Adrenal gland (tissue), 9 donors: ENCODE measurements at regions not wholly inside any gene's neighbourhood (a gene's known extent, or its start where the extent isn't known, plus 50 kb on each side); places are given as distances from the start of the nearest gene placed in this dataset.

Experiments used
- DNase-seq, 7 donors: peaks; one replicate each; pipeline ENCODE4 v3.0.0-alpha.2; 2019 to 2020
- H3K27ac ChIP-seq, 5 donors: fragments of 200-600 bp; sonication (generic) in 4 of 5; 1 replicate in 3 of 5; 2 replicates in 2 of 5; pipeline versions ENCODE4 v1.5.1 to v1.8.0; 2016 to 2020; ENCODE audit warnings: mild to moderate bottlenecking in 1 of 5
- H3K27me3 ChIP-seq: fragments of 200-600 bp; 2 replicates; pipeline ENCODE4 v1.8.0; 2021
- H3K36me3 ChIP-seq, 2 donors: fragments of 200-600 bp; replicated peaks in 1 of 2; 1 replicate in 1 of 2; 2 replicates in 1 of 2; pipeline versions ENCODE4 v1.5.1 to v1.8.0; 2018 to 2022
- H3K4me1 ChIP-seq, 2 donors: fragments of 200-600 bp; replicated peaks in 1 of 2; 1 replicate in 1 of 2; 2 replicates in 1 of 2; pipeline versions ENCODE4 v1.5.1 to v1.8.0; 2018 to 2021
- H3K4me3 ChIP-seq, 4 donors: fragments of 200-600 bp; sonication (generic) in 3 of 4; one replicate each; pipeline ENCODE4 v1.5.1; 2016 to 2018
- H3K9me3 ChIP-seq, 3 donors: fragments of 200-600 bp; sonication (generic) in 1 of 3; replicated peaks in 1 of 3; 1 replicate in 2 of 3; 2 replicates in 1 of 3; pipeline versions ENCODE4 v1.5.1 to v1.8.0; 2016 to 2021
- CTCF ChIP-seq, 6 experiments: fragments of 450-650 bp in 4 of 6; fragments of 200-600 bp in 2 of 6; sonication (generic) in 1 of 6; IDR thresholded peaks; 1 replicate in 5 of 6; 2 replicates in 1 of 6; pipeline versions ENCODE4 v1.5.1 to v1.8.0; 2016 to 2021; ENCODE audit warnings: antibody characterized with exemption in 6 of 6, mild to moderate bottlenecking in 2 of 6, moderate library complexity in 1 of 6
- POLR2A ChIP-seq, 2 donors: fragments of 450-650 bp; IDR thresholded peaks; one replicate each; pipeline ENCODE4 v1.6.1; 2017; ENCODE audit warnings: antibody characterized with exemption in 2 of 2, mild to moderate bottlenecking in 2 of 2, moderate library complexity in 1 of 2
- WGBS, 4 donors: extraction: QIAGEN DNeasy Blood & Tissue Kit in 2 of 4; methylation state at CpG; one replicate each; pipeline versions ENCODE4 v1.1.5 to v1.1.7; 2013 to 2017; 5-methylcytosine and 5-hydroxymethylcytosine counted together
- intact Hi-C, 2 donors: fragments of 100-400 bp; cut with DNase I; formaldehyde crosslinking; loops; one replicate each; pipeline versions ENCODE4 v1.14.1 to v1.15.0; 2022 to 2023
- donor health status: healthy with polysubstance abuse.
- donor health status: Bipolar disorder and iron deficiency.
- donor health status: DM: yes; HTN: yes; CAD: no.
- donor health status: DM: no; HTN: no; CAD: no.
- donor health status: DM: no; HTN: no; CAD: no.

- DNase-seq: no peak
Measured at GRCh38 chrX:10932842-10933440, 178.2 kb upstream of the HCCS start.

GRCh38 chrX:10935501-10935900 is 175.6 kb upstream of the HCCS start:
- Histone ChIP-seq H3K4me1 (no peaks in the 10 kb centered on the region), H3K9me3 (no peaks in the 10 kb centered on the region), H3K27me3 (no peaks in the 10 kb centered on the region), H3K27ac (no peak overlapping the region), H3K36me3 (no peaks in the 10 kb centered on the region), H3K4me3 (no peak overlapping the region)
- intact Hi-C loops: no loop called here
- no peak for DNase-seq
- no peak for TF ChIP-seq POLR2A (IDR thresholded peaks at IDR 0.05)
- no peak for TF ChIP-seq CTCF (IDR thresholded peaks at IDR 0.05)
- 73 to 92% (median 84%) methylated on average over 3 of the region's 3 CpGs for WGBS, 4 donors

More at GRCh38 chrX:10932842-10933440, 178.2 kb upstream of the HCCS start:
- no peaks in the 10 kb centered on the region for H3K27me3 ChIP-seq
- intact Hi-C loops: no loop called here
- no peaks in the 10 kb centered on the region for H3K4me1 ChIP-seq
- no peak for TF ChIP-seq CTCF (IDR thresholded peaks at IDR 0.05)
- TF ChIP-seq POLR2A (IDR thresholded peaks at IDR 0.05): no peak
- 68 to 88% (median 76%) methylated on average over 2 of the region's 2 CpGs for WGBS, 4 donors
- no peak overlapping the region for H3K27ac ChIP-seq
- H3K4me3 ChIP-seq: no peak overlapping the region
- H3K36me3 ChIP-seq: no peaks in the 10 kb centered on the region
- H3K9me3 ChIP-seq: no peaks in the 10 kb centered on the region

GRCh38 chrX:10936976-10937375 is 174.2 kb upstream of the HCCS start:
- Histone ChIP-seq H3K27ac (no peak overlapping the region), H3K9me3 (no peaks in the 10 kb centered on the region), H3K27me3 (no peaks in the 10 kb centered on the region), H3K4me1 (no peaks in the 10 kb centered on the region), H3K36me3 (no peaks in the 10 kb centered on the region), H3K4me3 (no peak overlapping the region)
- intact Hi-C loops: no loop called here
- TF ChIP-seq POLR2A (IDR thresholded peaks at IDR 0.05) (no peak), CTCF (IDR thresholded peaks at IDR 0.05) (no peak)
- peak in 1 of 7 donors; percentile 2 for DNase-seq

- Histone ChIP-seq H3K9me3 (no peaks in the 10 kb centered on the region), H3K27ac (no peak overlapping the region), H3K4me1 (no peaks in the 10 kb centered on the region), H3K27me3 (no peaks in the 10 kb centered on the region), H3K36me3 (no peaks in the 10 kb centered on the region), H3K4me3 (no peak overlapping the region)
- 76 to 94% (median 83%) methylated on average over 6 of the region's 6 CpGs for WGBS, 4 donors
- DNase-seq: no peak
- intact Hi-C loops: no loop called here
- TF ChIP-seq CTCF (IDR thresholded peaks at IDR 0.05): no peak
- no peak for TF ChIP-seq POLR2A (IDR thresholded peaks at IDR 0.05)
Measured at GRCh38 chrX:10938365-10938923, 172.7 kb upstream of the HCCS start.
